ENCODE measurements at regions not wholly inside any gene's neighbourhood (a gene's known extent, or its start where the extent isn't known, plus 50 kb on each side); places are given as distances from the start of the nearest gene placed in this dataset.

DNA sequence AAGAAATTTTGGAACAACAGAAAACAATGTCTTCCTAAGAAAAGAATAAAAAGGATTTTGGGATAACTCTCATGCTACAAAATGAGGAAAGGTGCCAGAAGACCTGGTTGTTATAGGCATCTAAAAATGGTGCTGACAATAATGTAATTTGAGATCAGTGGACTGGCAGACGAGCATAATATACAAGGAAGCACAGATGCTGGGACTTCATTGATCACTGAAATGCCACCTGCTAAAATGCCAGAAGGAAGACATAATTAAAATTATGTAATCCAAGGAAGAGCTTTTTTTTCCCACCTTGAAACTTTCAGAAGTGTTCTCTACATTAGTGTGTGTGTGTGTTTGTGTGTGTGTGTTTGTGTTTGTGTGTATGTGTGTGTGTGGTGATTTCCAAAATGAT, 535.9 kb downstream of the XIRP2 start:
- WGBS (ENCODE audit: insufficient coverage): 86% methylated on average over 1 of the region's 1 CpG
- peaks cover 0 to 4% (median 2%) of the 10 kb centered on the region in 7 donors for H3K9me3 Mint-ChIP-seq
- H3K36me3 Mint-ChIP-seq: no peaks in the 10 kb centered on the region

DNA sequence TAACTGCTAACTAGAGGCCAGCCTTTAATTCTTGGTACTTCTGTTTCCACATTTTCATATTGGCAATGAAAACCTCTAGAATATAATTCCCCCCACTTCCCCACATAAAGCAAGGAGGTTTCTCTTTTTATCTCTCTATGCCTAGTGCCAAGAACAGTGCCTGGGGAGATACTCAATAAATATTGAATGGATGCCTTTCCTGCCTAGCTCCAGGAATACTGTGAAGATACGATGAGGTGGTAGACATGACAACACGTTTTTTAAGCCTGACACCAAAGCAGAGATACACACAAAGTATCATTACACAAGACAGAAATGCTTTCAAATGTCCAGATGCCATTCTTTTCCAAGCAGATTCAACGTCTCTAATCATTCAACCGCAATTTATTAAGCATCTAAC, 535.5 kb downstream of the XIRP2 start:
- Histone ChIP-seq H3K36me3 (replicated peaks in 1 of 2; ENCODE audit: control insufficient read depth in 1 of 2, insufficient read depth in 2 of 2, low read length in 2 of 2) (no peaks in the 10 kb centered on the region), H4K20me1 (ENCODE audit: insufficient read depth, low read length) (no peaks in the 10 kb centered on the region), H3K27ac (ENCODE audit: low read depth in 1 of 2, low read length in 2 of 2) (no peak overlapping the region), H3K4me1 (ENCODE audit: control insufficient read depth in 1 of 2, insufficient read depth in 2 of 2, low read length in 2 of 2) (no peaks in the 10 kb centered on the region), H2AFZ (ENCODE audit: insufficient read depth, low read depth, low read length, poor library complexity, severe bottlenecking) (no peak overlapping the region), H3K9ac (ENCODE audit: insufficient read depth, low read length, poor library complexity, severe bottlenecking) (no peak overlapping the region), H3K9me3 (replicated peaks in 1 of 2; ENCODE audit: control insufficient read depth in 1 of 2, insufficient read depth in 1 of 2, low read length in 2 of 2) (no peaks in the 10 kb centered on the region), H3K27me3 (ENCODE audit: control insufficient read depth in 2 of 2, insufficient read depth in 2 of 2, low read length in 2 of 2) (no peaks in the 10 kb centered on the region), H3K4me2 (replicated peaks; ENCODE audit: extremely low read depth, low read length, poor library complexity, severe bottlenecking) (no peak overlapping the region), H3K79me2 (ENCODE audit: insufficient read depth, low read length) (no peaks in the 10 kb centered on the region), H3K4me3 (replicated peaks in 1 of 3; ENCODE audit: low read depth in 2 of 3, low read length in 3 of 3) (no peak overlapping the region)
- H3K4me3 Mint-ChIP-seq: no peak overlapping the region
- H3K36me3 Mint-ChIP-seq: no peaks in the 10 kb centered on the region
- no peak for DNase-seq
- peaks cover 0 to 4% (median 2%) of the 10 kb centered on the region in 7 donors for H3K9me3 Mint-ChIP-seq
- TF ChIP-seq, protein P1, sequence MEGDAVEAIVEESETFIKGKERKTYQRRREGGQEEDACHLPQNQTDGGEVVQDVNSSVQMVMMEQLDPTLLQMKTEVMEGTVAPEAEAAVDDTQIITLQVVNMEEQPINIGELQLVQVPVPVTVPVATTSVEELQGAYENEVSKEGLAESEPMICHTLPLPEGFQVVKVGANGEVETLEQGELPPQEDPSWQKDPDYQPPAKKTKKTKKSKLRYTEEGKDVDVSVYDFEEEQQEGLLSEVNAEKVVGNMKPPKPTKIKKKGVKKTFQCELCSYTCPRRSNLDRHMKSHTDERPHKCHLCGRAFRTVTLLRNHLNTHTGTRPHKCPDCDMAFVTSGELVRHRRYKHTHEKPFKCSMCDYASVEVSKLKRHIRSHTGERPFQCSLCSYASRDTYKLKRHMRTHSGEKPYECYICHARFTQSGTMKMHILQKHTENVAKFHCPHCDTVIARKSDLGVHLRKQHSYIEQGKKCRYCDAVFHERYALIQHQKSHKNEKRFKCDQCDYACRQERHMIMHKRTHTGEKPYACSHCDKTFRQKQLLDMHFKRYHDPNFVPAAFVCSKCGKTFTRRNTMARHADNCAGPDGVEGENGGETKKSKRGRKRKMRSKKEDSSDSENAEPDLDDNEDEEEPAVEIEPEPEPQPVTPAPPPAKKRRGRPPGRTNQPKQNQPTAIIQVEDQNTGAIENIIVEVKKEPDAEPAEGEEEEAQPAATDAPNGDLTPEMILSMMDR (IDR thresholded peaks at IDR 0.05): no peak
- intact Hi-C loops (cut with micrococcal nuclease): no loop called here
- no peaks in the 10 kb centered on the region for H3K4me1 Mint-ChIP-seq
- WGBS (ENCODE audit: insufficient coverage): no CpG with 5 or more reads among the region's 4 CpGs
- peaks cover 0 to 1% (median 0%) of the 10 kb centered on the region in 3 donors for H3K27me3 Mint-ChIP-seq (ENCODE audit: low read depth in 3 of 3)
- H3K27ac Mint-ChIP-seq: no peak overlapping the region

More for the DNA sequence above, 535.9 kb downstream of the XIRP2 start:
- Mint-ChIP-seq H3K27me3 (ENCODE audit: low read depth in 3 of 3) (peaks cover 0 to 1% (median 0%) of the 10 kb centered on the region in 3 donors), H3K4me3 (no peak overlapping the region), H3K4me1 (no peaks in the 10 kb centered on the region), H3K27ac (no peak overlapping the region)
- H3K4me2 ChIP-seq (replicated peaks; ENCODE audit: extremely low read depth, low read length, poor library complexity, severe bottlenecking): no peak overlapping the region
- DNase-seq: no peak
- intact Hi-C loops (cut with micrococcal nuclease): no loop called here
- TF ChIP-seq, protein P1 (IDR thresholded peaks at IDR 0.05): no peak
- H3K79me2 ChIP-seq (ENCODE audit: insufficient read depth, low read length): no peaks in the 10 kb centered on the region
- H3K9me3 ChIP-seq (replicated peaks in 1 of 2; ENCODE audit: control insufficient read depth in 1 of 2, insufficient read depth in 1 of 2, low read length in 2 of 2): no peaks in the 10 kb centered on the region
- H3K36me3 ChIP-seq (replicated peaks in 1 of 2; ENCODE audit: control insufficient read depth in 1 of 2, insufficient read depth in 2 of 2, low read length in 2 of 2): no peaks in the 10 kb centered on the region
- no peak overlapping the region for H3K27ac ChIP-seq (ENCODE audit: low read depth in 1 of 2, low read length in 2 of 2)
- H3K4me1 ChIP-seq (ENCODE audit: control insufficient read depth in 1 of 2, insufficient read depth in 2 of 2, low read length in 2 of 2): no peaks in the 10 kb centered on the region
- H3K9ac ChIP-seq (ENCODE audit: insufficient read depth, low read length, poor library complexity, severe bottlenecking): no peak overlapping the region
- H4K20me1 ChIP-seq (ENCODE audit: insufficient read depth, low read length): no peaks in the 10 kb centered on the region
- no peak overlapping the region for H2AFZ ChIP-seq (ENCODE audit: insufficient read depth, low read depth, low read length, poor library complexity, severe bottlenecking)
- H3K27me3 ChIP-seq (ENCODE audit: control insufficient read depth in 2 of 2, insufficient read depth in 2 of 2, low read length in 2 of 2): no peaks in the 10 kb centered on the region
- no peak overlapping the region for H3K4me3 ChIP-seq (replicated peaks in 1 of 3; ENCODE audit: low read depth in 2 of 3, low read length in 3 of 3)

All from CD14-positive monocyte (primary cell).